BLaER1 treated with 17β-estradiol and CSF1 and Interleukin-3, amounts not matched to agents 10 nM and 100 nM (cell line): ENCODE measurements at regions not wholly inside any gene's neighbourhood (a gene's known extent, or its start where the extent isn't known, plus 50 kb on each side); places are given as distances from the start of the nearest gene placed in this dataset.

Source experiments
- H3K27ac ChIP-seq, 11 experiments: shearing (Covaris generic); formaldehyde crosslinking; 2 replicates each; pipeline ENCODE4 v1.8.1; 2022
- H3K27me3 ChIP-seq, 11 experiments: shearing (Covaris generic); formaldehyde crosslinking; 2 replicates each; pipeline ENCODE4 v1.8.1; 2022
- H3K36me3 ChIP-seq, 11 experiments: shearing (Covaris generic); formaldehyde crosslinking; 2 replicates each; pipeline ENCODE4 v1.8.1; 2022
- H3K4me1 ChIP-seq, 10 experiments: shearing (Covaris generic); formaldehyde crosslinking; 2 replicates each; pipeline ENCODE4 v1.8.1; 2022
- H3K4me2 ChIP-seq, 11 experiments: shearing (Covaris generic); formaldehyde crosslinking; 2 replicates each; pipeline ENCODE4 v1.8.1; 2022
- H3K4me3 ChIP-seq, 10 experiments: shearing (Covaris generic); formaldehyde crosslinking; 2 replicates each; pipeline ENCODE4 v1.8.1; 2022
- H3K9ac ChIP-seq, 11 experiments: shearing (Covaris generic); formaldehyde crosslinking; 2 replicates each; pipeline ENCODE4 v1.8.1; 2022
- H3K9me3 ChIP-seq, 11 experiments: shearing (Covaris generic); formaldehyde crosslinking; replicated peaks in 1 of 11; 2 replicates each; pipeline ENCODE4 v1.8.1; 2022
- H4K20me1 ChIP-seq, 11 experiments: shearing (Covaris generic); formaldehyde crosslinking; 2 replicates each; pipeline ENCODE4 v1.8.1; 2022
- Cebpa-rat ChIP-seq, 11 experiments: shearing (Covaris generic); IDR thresholded peaks; 2 replicates each; pipeline ENCODE4 v1.8.1; 2022

DNA sequence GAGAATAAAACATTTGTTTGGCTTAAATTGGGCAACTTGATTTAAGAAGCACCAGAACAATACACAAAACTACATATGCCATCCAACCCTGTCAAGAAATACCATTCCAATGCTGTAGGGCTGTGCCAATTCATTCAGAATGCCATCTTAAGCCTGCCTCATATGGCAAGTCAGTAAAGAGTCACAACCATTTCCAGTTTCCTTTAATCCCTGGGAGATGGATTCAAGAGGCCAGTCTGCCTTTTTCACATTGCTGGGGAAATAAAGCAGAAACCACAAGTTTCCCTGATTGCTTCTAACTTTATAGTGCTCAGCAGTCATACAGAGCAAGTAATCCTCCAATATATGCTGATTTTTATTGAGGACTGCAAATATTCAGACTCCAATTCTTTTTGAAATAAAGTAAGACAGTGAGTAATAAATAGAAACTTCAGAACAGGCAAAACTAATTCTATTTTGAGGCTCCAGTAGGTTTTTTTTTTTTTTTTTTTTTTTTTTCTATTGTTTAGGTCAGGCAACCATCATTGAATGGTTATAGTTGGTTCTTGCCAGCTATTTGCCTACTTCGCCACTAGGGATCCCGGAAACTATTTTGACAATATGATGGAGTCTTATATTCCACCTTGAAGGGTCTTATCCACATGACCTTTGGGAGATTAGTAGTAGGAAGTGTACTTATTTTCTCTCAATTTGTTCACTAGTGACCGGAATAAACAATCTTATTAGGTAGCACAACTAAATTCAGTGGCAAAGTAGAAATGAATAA, 400.9 kb upstream of the MEF2C start:
- no peaks in the 10 kb centered on the region for H4K20me1 ChIP-seq
- no peak overlapping the region for H3K4me3 ChIP-seq
- no peak overlapping the region for H3K9ac ChIP-seq
- TF ChIP-seq Cebpa-rat (IDR thresholded peaks at IDR 0.05): no peak
- H3K36me3 ChIP-seq: no peaks in the 10 kb centered on the region
- peak overlapping the region in 2 of 11 experiments; percentile 30 to 46; a peak in 4 of 22 replicates for H3K4me2 ChIP-seq
- H3K9me3 ChIP-seq: no peaks in the 10 kb centered on the region
- no peaks in the 10 kb centered on the region for H3K27me3 ChIP-seq
- H3K27ac ChIP-seq: no peak overlapping the region
- peaks cover 0 to 38% (median 4%) of the 10 kb centered on the region in 10 experiments; a peak in 8 of 20 replicates for H3K4me1 ChIP-seq

DNA sequence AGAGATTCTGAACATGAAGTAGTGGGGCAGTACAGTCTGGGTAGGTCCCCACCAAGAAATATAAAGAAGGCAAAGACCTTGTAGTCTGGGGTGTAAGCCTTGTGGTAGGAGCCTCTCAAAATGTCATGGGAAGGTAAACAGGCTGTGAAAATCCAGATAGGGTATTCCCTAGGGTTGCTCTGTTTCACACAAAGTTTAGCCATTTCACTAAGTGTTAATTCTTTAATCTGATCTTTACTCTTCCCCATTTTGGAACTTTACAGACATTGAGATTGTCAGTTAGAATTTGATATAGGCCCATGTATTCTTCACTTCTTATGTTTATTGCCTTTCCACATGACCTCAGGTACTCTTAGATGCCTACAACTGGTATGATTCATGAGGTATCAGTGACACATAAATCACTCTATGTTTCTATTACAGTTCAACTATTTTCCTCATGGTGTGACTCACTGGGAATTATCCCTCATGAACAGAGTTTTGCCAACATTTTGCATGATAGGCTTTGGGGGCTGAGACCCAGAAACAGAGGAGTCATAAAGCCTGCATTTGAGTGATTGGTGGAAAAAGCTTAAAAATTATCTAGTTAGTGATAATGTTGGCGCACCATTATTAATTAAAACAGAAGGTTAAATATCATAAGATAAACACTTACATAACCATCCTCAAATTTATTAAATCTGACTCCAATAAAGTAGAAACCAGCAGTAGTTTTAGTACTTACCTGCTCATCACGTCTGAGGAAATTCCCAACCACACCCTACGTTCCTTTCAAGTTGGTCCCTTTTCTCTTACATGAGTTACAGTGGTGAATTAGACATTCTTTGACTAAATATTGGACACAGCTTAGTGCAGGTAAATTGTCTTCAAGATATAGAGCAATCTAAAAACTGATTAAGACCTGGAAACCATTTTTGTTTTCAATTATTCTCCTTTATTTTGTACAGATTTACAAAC, 399.8 kb upstream of the MEF2C start:
- no peaks in the 10 kb centered on the region for H4K20me1 ChIP-seq
- no peak for TF ChIP-seq Cebpa-rat (IDR thresholded peaks at IDR 0.05)
- H3K27ac ChIP-seq: no peak overlapping the region
- no peak overlapping the region for H3K4me3 ChIP-seq
- no peaks in the 10 kb centered on the region for H3K27me3 ChIP-seq
- peaks cover 0 to 38% (median 4%) of the 10 kb centered on the region in 10 experiments; a peak in 7 of 20 replicates for H3K4me1 ChIP-seq
- no peak overlapping the region for H3K9ac ChIP-seq
- H3K9me3 ChIP-seq: no peaks in the 10 kb centered on the region
- H3K36me3 ChIP-seq: no peaks in the 10 kb centered on the region
- peak overlapping the region in 1 of 11 experiments; percentile 17; a peak in 3 of 22 replicates for H3K4me2 ChIP-seq

DNA sequence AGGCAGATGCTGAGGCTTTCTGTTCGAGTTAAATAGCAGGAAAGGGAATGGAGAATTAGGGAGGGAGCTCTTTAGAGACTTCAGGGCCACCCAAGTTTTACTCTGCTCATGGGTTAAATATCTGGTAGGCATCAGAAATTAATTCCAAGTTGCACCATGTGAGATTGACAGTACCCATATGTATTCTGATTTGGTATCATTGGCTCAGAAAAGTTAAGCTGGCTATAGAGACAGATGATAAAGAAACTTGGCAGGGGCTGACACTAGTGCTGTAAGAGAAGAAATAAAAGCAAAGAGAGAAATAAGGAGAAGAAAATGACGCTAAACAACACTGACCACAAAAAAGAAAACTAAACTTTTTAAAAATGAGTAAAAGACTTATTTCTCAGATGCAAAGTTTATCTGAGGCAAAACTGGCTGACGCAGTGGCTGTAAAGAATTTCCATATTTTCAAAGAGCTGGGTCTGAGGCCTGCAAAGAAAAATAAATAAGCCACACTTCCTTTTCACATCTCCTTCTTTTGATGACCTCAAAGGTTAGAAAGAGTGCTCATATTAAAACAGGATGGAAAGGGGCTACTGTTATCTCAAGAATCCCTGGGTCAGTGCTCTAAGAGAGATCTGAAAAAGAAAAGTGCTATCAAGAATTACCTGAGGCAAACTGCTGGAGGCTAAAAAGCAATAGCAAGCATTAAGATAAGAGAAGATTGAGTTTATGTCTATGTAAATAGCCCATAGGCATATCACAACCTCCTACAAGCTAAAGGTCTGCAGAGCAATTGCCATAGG, 399.0 kb upstream of the MEF2C start:
- H3K36me3 ChIP-seq: no peaks in the 10 kb centered on the region
- H3K9me3 ChIP-seq: no peaks in the 10 kb centered on the region
- peaks cover 0 to 42% (median 4%) of the 10 kb centered on the region in 10 experiments; a peak in 7 of 20 replicates for H3K4me1 ChIP-seq
- no peaks in the 10 kb centered on the region for H3K27me3 ChIP-seq
- no peak overlapping the region for H3K27ac ChIP-seq
- TF ChIP-seq Cebpa-rat (IDR thresholded peaks at IDR 0.05): no peak
- peak overlapping the region in 1 of 11 experiments; percentile 17; a peak in 2 of 22 replicates for H3K4me2 ChIP-seq
- no peaks in the 10 kb centered on the region for H4K20me1 ChIP-seq
- H3K4me3 ChIP-seq: no peak overlapping the region
- H3K9ac ChIP-seq: no peak overlapping the region

DNA sequence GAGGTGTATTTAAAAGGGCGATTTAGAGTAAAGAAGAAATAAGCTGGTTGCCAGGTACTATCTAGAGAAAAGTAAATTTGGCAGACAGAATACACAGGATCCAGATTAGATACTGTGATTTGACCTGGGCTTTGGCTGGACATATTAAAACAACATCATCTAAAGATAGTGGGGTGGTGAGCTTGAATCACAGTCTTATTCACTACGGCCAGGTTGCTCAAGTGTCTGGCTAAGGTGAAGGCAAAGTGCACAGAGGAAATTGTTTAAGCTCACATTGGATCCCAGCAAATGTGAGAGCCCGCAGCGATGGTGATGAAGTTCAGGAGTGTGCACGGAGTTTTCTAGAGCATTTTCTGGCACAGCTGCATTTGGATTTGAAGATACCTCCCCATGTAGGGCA, 398.2 kb upstream of the MEF2C start:
- no peaks in the 10 kb centered on the region for H3K36me3 ChIP-seq
- H3K4me3 ChIP-seq: no peak overlapping the region
- H3K27me3 ChIP-seq: no peaks in the 10 kb centered on the region
- no peaks in the 10 kb centered on the region for H4K20me1 ChIP-seq
- H3K27ac ChIP-seq: no peak overlapping the region
- peaks cover 0 to 46% (median 4%) of the 10 kb centered on the region in 10 experiments; a peak in 7 of 20 replicates for H3K4me1 ChIP-seq
- H3K9ac ChIP-seq: no peak overlapping the region
- no peaks in the 10 kb centered on the region for H3K9me3 ChIP-seq
- TF ChIP-seq Cebpa-rat (IDR thresholded peaks at IDR 0.05): no peak
- no peak overlapping the region for H3K4me2 ChIP-seq

DNA sequence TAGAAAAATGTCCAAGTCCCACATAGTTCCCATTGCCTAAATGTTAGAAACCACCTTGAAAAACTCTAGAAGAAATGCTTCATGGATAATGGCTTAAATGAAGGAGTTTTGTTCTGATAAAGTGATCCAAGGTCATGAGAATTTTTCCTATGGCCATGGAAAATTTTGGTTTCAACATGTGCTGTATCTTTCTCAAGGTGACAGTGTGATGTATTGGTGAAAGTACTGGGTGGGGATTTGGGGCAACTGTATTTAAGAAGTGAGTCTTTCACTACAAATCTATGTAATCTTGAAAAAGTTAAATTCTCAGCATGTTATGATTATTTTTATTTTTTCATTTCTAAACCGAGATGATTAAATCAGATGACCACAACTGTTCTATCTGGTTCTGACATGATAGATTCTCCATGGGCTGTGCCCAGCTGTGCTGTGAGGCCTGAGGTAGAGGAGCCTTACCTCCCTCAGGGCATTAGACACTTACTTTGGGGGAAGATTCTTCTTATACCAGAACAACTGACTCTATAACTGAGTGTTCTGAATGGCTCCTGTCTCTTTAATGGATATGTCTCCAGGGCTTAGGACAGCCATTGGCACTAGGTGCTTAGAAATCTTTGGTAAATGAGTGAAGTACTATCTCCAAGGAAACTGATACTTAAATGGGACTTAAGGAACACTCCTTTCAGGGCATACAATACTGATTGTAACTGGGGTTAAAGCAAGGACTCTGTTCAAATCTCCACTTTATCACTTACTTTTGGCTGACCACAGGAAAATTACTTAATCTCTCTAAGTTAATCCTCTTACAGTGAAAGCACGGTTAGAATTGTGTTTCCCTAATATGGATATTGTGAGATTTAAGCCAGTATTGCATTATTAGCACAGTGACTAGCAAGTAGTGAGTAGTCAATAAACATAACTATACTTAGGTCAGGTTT, 397.4 kb upstream of the MEF2C start:
- H3K36me3 ChIP-seq: no peaks in the 10 kb centered on the region
- no peak overlapping the region for H3K4me3 ChIP-seq
- no peak overlapping the region for H3K27ac ChIP-seq
- no peak overlapping the region for H3K4me2 ChIP-seq
- no peak overlapping the region for H3K9ac ChIP-seq
- no peaks in the 10 kb centered on the region for H3K9me3 ChIP-seq
- no peaks in the 10 kb centered on the region for H3K27me3 ChIP-seq
- peaks cover 2 to 44% (median 9%) of the 10 kb centered on the region in 10 experiments; a peak in 15 of 20 replicates for H3K4me1 ChIP-seq
- H4K20me1 ChIP-seq: no peaks in the 10 kb centered on the region
- no peak for TF ChIP-seq Cebpa-rat (IDR thresholded peaks at IDR 0.05)

DNA sequence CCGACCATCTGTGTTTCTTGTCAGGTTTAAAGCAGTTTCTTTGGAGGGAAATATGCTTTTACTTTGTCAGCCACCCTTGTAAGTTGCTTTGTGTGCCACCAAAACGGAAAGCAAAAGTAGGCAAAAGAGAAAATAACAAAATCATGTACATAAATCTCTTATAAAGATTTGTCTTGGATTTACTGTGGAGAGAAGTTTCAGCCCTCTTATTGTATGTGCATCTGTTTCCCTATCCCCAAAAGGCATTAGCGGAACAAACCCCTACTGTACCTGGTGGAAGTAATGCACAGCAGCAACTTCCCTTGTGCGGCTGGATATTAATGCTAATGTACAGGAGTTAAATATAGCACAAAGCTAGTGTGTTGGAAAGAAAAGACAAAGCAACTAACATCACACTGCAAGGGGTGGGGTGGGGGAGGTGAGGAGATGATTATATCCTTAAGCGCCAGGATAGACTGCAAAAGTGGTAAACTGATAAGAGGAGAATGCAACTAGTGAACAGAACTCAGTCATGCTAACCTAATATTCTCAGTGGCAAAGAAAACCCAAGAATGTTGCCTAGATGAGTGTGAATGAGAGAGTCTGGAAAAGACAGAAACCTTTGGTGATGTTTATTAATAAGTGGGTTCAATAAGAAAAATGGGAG, 396.5 kb upstream of the MEF2C start:
- no peaks in the 10 kb centered on the region for H4K20me1 ChIP-seq
- no peaks in the 10 kb centered on the region for H3K36me3 ChIP-seq
- H3K9me3 ChIP-seq: peaks cover 0 to 3% (median 0%) of the 10 kb centered on the region in 11 experiments; a peak in 2 of 22 replicates
- peak overlapping the region in 7 of 11 experiments; percentile 3 to 27 (median 15); a peak in 4 of 22 replicates for H3K4me2 ChIP-seq
- H3K4me1 ChIP-seq: peaks cover 5 to 49% (median 12%) of the 10 kb centered on the region in 10 experiments; a peak in 14 of 20 replicates
- H3K4me3 ChIP-seq: no peak overlapping the region
- H3K27me3 ChIP-seq: no peaks in the 10 kb centered on the region
- no peak for TF ChIP-seq Cebpa-rat (IDR thresholded peaks at IDR 0.05)
- H3K9ac ChIP-seq: no peak overlapping the region
- H3K27ac ChIP-seq: no peak overlapping the region

DNA sequence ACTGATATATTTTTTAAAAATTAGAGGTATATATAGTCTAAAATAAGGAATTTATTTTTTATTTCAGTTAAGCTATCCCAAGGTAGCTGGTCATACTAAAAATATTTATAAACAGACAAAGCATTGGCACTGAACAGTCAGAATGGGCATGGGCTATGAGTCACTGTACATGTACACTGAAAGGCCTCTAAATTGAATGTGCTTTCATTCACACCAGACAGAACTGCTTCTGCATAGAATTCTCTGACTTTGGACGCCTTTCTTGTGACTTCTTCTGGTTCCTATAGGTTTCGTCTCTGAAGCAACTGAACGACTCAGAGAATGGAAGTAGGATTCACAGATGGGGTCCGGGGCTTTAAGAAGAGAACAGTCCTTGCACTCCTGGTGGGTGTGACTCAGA, 394.8 kb upstream of the MEF2C start:
- Histone ChIP-seq H3K9ac (no peak overlapping the region), H3K4me1 (peaks cover 5 to 35% (median 12%) of the 10 kb centered on the region in 10 experiments; a peak in 14 of 20 replicates), H3K4me2 (no peak overlapping the region), H3K27me3 (no peaks in the 10 kb centered on the region), H4K20me1 (no peaks in the 10 kb centered on the region), H3K27ac (no peak overlapping the region), H3K36me3 (no peaks in the 10 kb centered on the region), H3K9me3 (peaks cover 0 to 18% (median 9%) of the 10 kb centered on the region in 11 experiments; a peak in 10 of 22 replicates), H3K4me3 (no peak overlapping the region)
- no peak for TF ChIP-seq Cebpa-rat (IDR thresholded peaks at IDR 0.05)
